OCI-LY1 (cell line): ENCODE measurements at regions not wholly inside any gene's neighbourhood (a gene's known extent, or its start where the extent isn't known, plus 50 kb on each side); places are given as distances from the start of the nearest gene placed in this dataset.

Experiments used
- H2AFZ ChIP-seq: fragments of 200-600 bp; sonication (generic), shearing (Covaris generic); 2 replicates; pipeline ENCODE4 v1.6.0; 2014; ENCODE audit warnings: antibody characterized with exemption, mild to moderate bottlenecking, low read length
- H3F3A ChIP-seq: fragments of 200-600 bp; sonication (generic), shearing (Covaris generic); 2 replicates; pipeline ENCODE4 v1.6.0; 2014; ENCODE audit warnings: mild to moderate bottlenecking, antibody characterized with exemption, low read length, moderate library complexity; ENCODE audit not compliant: insufficient read depth
- H3K27ac ChIP-seq: fragments of 200-600 bp; sonication (generic); 2 replicates; pipeline ENCODE4 v1.5.1; 2014; ENCODE audit warnings: low read length, mixed run types, mild to moderate bottlenecking, low read depth; ENCODE audit not compliant: poor library complexity, severe bottlenecking
- H3K27me3 ChIP-seq: fragments of 200-600 bp; sonication (generic); 2 replicates; pipeline ENCODE4 v1.6.0; 2014; ENCODE audit warnings: antibody characterized with exemption, mild to moderate bottlenecking, low read length, moderate library complexity; ENCODE audit not compliant: insufficient read depth
- H3K36me3 ChIP-seq: fragments of 200-600 bp; sonication (generic); 2 replicates; pipeline ENCODE4 v1.6.1; 2014; ENCODE audit warnings: mild to moderate bottlenecking, antibody characterized with exemption, low read length, moderate library complexity, mixed read lengths; ENCODE audit not compliant: insufficient read depth
- H3K4me1 ChIP-seq: fragments of 200-600 bp; sonication (generic); 2 replicates; pipeline ENCODE4 v1.5.1; 2014; ENCODE audit warnings: mild to moderate bottlenecking, low read length, moderate library complexity; ENCODE audit not compliant: insufficient read depth, severe bottlenecking
- H3K4me2 ChIP-seq: fragments of 200-600 bp; sonication (generic), shearing (Covaris generic); 2 replicates; pipeline ENCODE4 v1.6.1; 2014; ENCODE audit warnings: low read length
- H3K4me3 ChIP-seq: fragments of 200-600 bp; sonication (generic); 2 replicates; pipeline ENCODE4 v1.5.1; 2014; ENCODE audit warnings: low read length, low read depth, mild to moderate bottlenecking, mixed read lengths; ENCODE audit not compliant: poor library complexity, severe bottlenecking
- H3K79me2 ChIP-seq: fragments of 200-600 bp; shearing (Covaris generic); 2 replicates; pipeline ENCODE4 v1.6.1; 2016; ENCODE audit warnings: mixed run types, low read length, mixed read lengths; ENCODE audit not compliant: insufficient read depth
- H3K9ac ChIP-seq: fragments of 200-600 bp; sonication (generic), shearing (Covaris generic); 2 replicates; pipeline ENCODE4 v1.6.1; 2014; ENCODE audit warnings: mild to moderate bottlenecking, low read length, mixed read lengths
- H3K9me2 ChIP-seq: fragments of 200-600 bp; sonication (generic), shearing (Covaris generic); 2 replicates; pipeline ENCODE4 v1.6.1; 2014; ENCODE audit warnings: low read depth, mild to moderate bottlenecking, low read length, mixed read lengths
- H3K9me3 ChIP-seq: fragments of 200-600 bp; shearing (Covaris generic); 2 replicates; pipeline ENCODE4 v1.6.1; 2014; ENCODE audit warnings: low read length, mixed read lengths
- H4K20me1 ChIP-seq: fragments of 200-600 bp; sonication (generic), shearing (Covaris generic); 2 replicates; pipeline ENCODE4 v1.6.0; 2016; ENCODE audit warnings: mild to moderate bottlenecking, low read length; ENCODE audit not compliant: insufficient read depth
- EZH2 ChIP-seq: fragments of 200-600 bp; sonication (generic), shearing (Covaris generic); IDR thresholded peaks from 2 replicates; pipeline ENCODE4 v1.8.0; 2017; ENCODE audit warnings: borderline replicate concordance, mixed run types, mild to moderate bottlenecking, antibody characterized with exemption, low read length, moderate library complexity, mixed read lengths
- TF ChIP-seq, protein P1 (sequence below): fragments of 200-600 bp; sonication (generic), shearing (Covaris generic); IDR thresholded peaks from 2 replicates; pipeline ENCODE4 v1.5.1; 2017; ENCODE audit warnings: mild to moderate bottlenecking, antibody characterized with exemption, low read length, moderate library complexity, mixed read lengths

GRCh38 chr13:81591528-81592220 is 1250.7 kb upstream of the SPRY2 start:
- no peak overlapping the region for H3K4me3 ChIP-seq
- H3K27ac ChIP-seq, result no peak overlapping the region
- H3K36me3 ChIP-seq, result no peaks in the 10 kb centered on the region
- no peaks in the 10 kb centered on the region for H3K9me3 ChIP-seq
- no peaks in the 10 kb centered on the region for H4K20me1 ChIP-seq
- no peaks in the 10 kb centered on the region for H3F3A ChIP-seq
- no peak overlapping the region for H3K9ac ChIP-seq
- no peaks in the 10 kb centered on the region for H3K79me2 ChIP-seq
- H3K4me2 ChIP-seq, result no peak overlapping the region
- H3K9me2 ChIP-seq, result no peaks in the 10 kb centered on the region; the same call in 1 of the 2 replicates
- no peaks in the 10 kb centered on the region for H3K27me3 ChIP-seq
- TF ChIP-seq EZH2, result no peak
- TF ChIP-seq, protein P1, sequence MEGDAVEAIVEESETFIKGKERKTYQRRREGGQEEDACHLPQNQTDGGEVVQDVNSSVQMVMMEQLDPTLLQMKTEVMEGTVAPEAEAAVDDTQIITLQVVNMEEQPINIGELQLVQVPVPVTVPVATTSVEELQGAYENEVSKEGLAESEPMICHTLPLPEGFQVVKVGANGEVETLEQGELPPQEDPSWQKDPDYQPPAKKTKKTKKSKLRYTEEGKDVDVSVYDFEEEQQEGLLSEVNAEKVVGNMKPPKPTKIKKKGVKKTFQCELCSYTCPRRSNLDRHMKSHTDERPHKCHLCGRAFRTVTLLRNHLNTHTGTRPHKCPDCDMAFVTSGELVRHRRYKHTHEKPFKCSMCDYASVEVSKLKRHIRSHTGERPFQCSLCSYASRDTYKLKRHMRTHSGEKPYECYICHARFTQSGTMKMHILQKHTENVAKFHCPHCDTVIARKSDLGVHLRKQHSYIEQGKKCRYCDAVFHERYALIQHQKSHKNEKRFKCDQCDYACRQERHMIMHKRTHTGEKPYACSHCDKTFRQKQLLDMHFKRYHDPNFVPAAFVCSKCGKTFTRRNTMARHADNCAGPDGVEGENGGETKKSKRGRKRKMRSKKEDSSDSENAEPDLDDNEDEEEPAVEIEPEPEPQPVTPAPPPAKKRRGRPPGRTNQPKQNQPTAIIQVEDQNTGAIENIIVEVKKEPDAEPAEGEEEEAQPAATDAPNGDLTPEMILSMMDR, result no peak
- no peak overlapping the region for H2AFZ ChIP-seq
- no peaks in the 10 kb centered on the region for H3K4me1 ChIP-seq

- no peak overlapping the region for H3K4me2 ChIP-seq
- no peak overlapping the region for H3K4me3 ChIP-seq
- H3K9me2 ChIP-seq, result no peaks in the 10 kb centered on the region
- H4K20me1 ChIP-seq, result no peaks in the 10 kb centered on the region
- H3K4me1 ChIP-seq, result no peaks in the 10 kb centered on the region
- H3K36me3 ChIP-seq, result no peaks in the 10 kb centered on the region
- H2AFZ ChIP-seq, result no peak overlapping the region
- H3F3A ChIP-seq, result no peaks in the 10 kb centered on the region
- no peaks in the 10 kb centered on the region for H3K79me2 ChIP-seq
- no peaks in the 10 kb centered on the region for H3K27me3 ChIP-seq
- no peaks in the 10 kb centered on the region for H3K9me3 ChIP-seq
- no peak for TF ChIP-seq EZH2
- TF ChIP-seq, protein P1, result no peak
- no peak overlapping the region for H3K27ac ChIP-seq
- no peak overlapping the region for H3K9ac ChIP-seq
Measured at GRCh38 chr13:81582381-81582780, 1241.5 kb upstream of the SPRY2 start.

GRCh38 chr13:81577601-81578195 is 1236.8 kb upstream of the SPRY2 start:
- Histone ChIP-seq H3K4me3 (no peak overlapping the region), H3K79me2 (no peaks in the 10 kb centered on the region), H4K20me1 (no peaks in the 10 kb centered on the region), H3K9me2 (no peaks in the 10 kb centered on the region), H3K36me3 (no peaks in the 10 kb centered on the region), H3K4me1 (no peaks in the 10 kb centered on the region), H3F3A (no peaks in the 10 kb centered on the region), H2AFZ (no peak overlapping the region), H3K27me3 (no peaks in the 10 kb centered on the region), H3K27ac (no peak overlapping the region), H3K4me2 (no peak overlapping the region), H3K9me3 (no peaks in the 10 kb centered on the region), H3K9ac (no peak overlapping the region)
- TF ChIP-seq, protein P1, result no peak
- TF ChIP-seq EZH2, result no peak
